ENCODE measurements at regions not wholly inside any gene's neighbourhood (a gene's known extent, or its start where the extent isn't known, plus 50 kb on each side); places are given as distances from the start of the nearest gene placed in this dataset.

DNA sequence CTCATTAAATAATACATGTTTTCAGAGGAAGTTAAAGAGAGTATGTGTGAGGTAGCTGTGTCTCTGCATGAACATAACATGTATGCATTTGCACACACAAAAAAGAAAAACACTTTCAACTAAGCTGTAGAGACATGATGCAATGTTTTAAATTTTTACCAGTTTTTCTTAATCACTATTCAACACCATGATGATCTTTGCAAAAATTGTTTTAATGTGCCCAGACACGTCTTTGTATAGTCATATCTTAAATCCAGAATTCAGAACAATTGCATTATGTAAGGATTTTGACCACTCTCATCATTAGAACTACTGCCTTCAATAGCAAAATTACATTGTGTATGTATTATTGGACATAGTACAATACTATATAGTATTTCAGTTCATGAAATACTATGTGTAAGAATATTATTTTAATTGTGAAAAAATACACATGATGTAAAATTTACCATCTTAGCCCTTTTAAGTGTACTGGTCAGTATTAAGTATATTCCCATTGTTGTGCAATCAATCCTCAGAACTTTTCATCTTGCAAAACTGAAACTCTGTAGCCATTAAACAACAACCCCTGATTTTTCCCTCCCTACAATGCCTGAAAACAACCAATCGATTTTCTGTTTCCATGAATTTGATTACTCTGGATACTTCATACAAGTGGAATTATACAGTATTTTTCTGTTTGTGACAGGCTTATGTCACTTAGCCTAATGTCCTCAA, 104.5 kb upstream of the ACVR2A start:
- no peaks in the 10 kb centered on the region for H3K27me3 ChIP-seq (ENCODE audit: insufficient read depth)
- no peak overlapping the region for H3K27ac ChIP-seq (ENCODE audit: low read depth)
- H4K20me1 ChIP-seq (replicated peaks; ENCODE audit: insufficient read depth), result no peaks in the 10 kb centered on the region
- no peak overlapping the region for H3K4me2 ChIP-seq
- H3K9me3 Mint-ChIP-seq, result peaks cover 7% of the 10 kb centered on the region; the same call in 2 of the 3 replicates
- no peak overlapping the region for H3K4me3 Mint-ChIP-seq
- no peaks in the 10 kb centered on the region for H3K4me1 ChIP-seq (ENCODE audit: insufficient read depth)
- no peak overlapping the region for H3K4me3 ChIP-seq
- TF ChIP-seq, protein P1, sequence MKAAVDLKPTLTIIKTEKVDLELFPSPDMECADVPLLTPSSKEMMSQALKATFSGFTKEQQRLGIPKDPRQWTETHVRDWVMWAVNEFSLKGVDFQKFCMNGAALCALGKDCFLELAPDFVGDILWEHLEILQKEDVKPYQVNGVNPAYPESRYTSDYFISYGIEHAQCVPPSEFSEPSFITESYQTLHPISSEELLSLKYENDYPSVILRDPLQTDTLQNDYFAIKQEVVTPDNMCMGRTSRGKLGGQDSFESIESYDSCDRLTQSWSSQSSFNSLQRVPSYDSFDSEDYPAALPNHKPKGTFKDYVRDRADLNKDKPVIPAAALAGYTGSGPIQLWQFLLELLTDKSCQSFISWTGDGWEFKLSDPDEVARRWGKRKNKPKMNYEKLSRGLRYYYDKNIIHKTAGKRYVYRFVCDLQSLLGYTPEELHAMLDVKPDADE (IDR thresholded peaks at IDR 0.05), result no peak
- TF ChIP-seq, protein P2, sequence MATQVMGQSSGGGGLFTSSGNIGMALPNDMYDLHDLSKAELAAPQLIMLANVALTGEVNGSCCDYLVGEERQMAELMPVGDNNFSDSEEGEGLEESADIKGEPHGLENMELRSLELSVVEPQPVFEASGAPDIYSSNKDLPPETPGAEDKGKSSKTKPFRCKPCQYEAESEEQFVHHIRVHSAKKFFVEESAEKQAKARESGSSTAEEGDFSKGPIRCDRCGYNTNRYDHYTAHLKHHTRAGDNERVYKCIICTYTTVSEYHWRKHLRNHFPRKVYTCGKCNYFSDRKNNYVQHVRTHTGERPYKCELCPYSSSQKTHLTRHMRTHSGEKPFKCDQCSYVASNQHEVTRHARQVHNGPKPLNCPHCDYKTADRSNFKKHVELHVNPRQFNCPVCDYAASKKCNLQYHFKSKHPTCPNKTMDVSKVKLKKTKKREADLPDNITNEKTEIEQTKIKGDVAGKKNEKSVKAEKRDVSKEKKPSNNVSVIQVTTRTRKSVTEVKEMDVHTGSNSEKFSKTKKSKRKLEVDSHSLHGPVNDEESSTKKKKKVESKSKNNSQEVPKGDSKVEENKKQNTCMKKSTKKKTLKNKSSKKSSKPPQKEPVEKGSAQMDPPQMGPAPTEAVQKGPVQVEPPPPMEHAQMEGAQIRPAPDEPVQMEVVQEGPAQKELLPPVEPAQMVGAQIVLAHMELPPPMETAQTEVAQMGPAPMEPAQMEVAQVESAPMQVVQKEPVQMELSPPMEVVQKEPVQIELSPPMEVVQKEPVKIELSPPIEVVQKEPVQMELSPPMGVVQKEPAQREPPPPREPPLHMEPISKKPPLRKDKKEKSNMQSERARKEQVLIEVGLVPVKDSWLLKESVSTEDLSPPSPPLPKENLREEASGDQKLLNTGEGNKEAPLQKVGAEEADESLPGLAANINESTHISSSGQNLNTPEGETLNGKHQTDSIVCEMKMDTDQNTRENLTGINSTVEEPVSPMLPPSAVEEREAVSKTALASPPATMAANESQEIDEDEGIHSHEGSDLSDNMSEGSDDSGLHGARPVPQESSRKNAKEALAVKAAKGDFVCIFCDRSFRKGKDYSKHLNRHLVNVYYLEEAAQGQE (IDR thresholded peaks at IDR 0.05; ENCODE audit: unreplicated experiment), result no peak
- TF ChIP-seq, protein P3, sequence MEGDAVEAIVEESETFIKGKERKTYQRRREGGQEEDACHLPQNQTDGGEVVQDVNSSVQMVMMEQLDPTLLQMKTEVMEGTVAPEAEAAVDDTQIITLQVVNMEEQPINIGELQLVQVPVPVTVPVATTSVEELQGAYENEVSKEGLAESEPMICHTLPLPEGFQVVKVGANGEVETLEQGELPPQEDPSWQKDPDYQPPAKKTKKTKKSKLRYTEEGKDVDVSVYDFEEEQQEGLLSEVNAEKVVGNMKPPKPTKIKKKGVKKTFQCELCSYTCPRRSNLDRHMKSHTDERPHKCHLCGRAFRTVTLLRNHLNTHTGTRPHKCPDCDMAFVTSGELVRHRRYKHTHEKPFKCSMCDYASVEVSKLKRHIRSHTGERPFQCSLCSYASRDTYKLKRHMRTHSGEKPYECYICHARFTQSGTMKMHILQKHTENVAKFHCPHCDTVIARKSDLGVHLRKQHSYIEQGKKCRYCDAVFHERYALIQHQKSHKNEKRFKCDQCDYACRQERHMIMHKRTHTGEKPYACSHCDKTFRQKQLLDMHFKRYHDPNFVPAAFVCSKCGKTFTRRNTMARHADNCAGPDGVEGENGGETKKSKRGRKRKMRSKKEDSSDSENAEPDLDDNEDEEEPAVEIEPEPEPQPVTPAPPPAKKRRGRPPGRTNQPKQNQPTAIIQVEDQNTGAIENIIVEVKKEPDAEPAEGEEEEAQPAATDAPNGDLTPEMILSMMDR (conservative IDR thresholded peaks at IDR 0.05; ENCODE audit: low read depth in 2 of 2), result no peak
- TF ChIP-seq POLR2AphosphoS5 (IDR thresholded peaks at IDR 0.05; ENCODE audit: low read depth), result no peak
- no peak for TF ChIP-seq STAT1 (IDR thresholded peaks at IDR 0.05; ENCODE audit: unreplicated experiment)
- TF ChIP-seq ZNF114 (CRISPR knock-in tag; IDR thresholded peaks at IDR 0.05), result no peak
- no peaks in the 10 kb centered on the region for H3K36me3 Mint-ChIP-seq (ENCODE audit: low read depth)
- no peak overlapping the region for H2AFZ ChIP-seq
- H3F3A ChIP-seq (replicated peaks; ENCODE audit: low read depth), result no peaks in the 10 kb centered on the region
- H3K27me3 Mint-ChIP-seq (ENCODE audit: insufficient read depth, low read depth, poor library complexity), result peaks cover 3% of the 10 kb centered on the region
- H3K27ac Mint-ChIP-seq, result no peak overlapping the region
- no peaks in the 10 kb centered on the region for H3K36me3 ChIP-seq (ENCODE audit: insufficient read depth)
- 0 out of 2 replicates have a peak, but pooled peaks cover 4% of the 10 kb centered on the region for H3K9me2 ChIP-seq (ENCODE audit: insufficient read depth)
- peaks cover 9% of the 10 kb centered on the region for H3K4me1 Mint-ChIP-seq
- DNase-seq (ENCODE audit: low spot score), result no peak
- no peak for ATAC-seq
- no peaks in the 10 kb centered on the region for H3K79me2 ChIP-seq (replicated peaks; ENCODE audit: insufficient read depth)

DNA sequence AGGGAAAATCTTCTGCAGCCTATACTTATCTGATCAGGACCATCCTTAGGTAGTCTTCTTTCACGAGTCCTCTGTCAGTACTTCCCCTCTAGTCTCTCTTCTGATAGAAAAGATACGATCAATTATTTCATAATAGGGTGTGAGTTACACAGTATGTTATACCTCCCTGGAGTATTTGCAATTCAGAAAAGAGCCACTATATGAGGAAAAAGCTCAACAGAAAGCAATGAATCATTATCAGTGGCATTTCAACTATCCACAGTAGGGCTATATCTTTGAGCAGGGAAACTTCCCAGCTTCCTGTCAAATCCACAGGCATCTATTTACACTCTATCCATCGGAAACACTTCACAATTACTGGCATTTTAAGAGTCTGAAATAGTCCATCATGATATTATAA, 105.3 kb upstream of the ACVR2A start:
- Histone ChIP-seq H3K4me1 (ENCODE audit: insufficient read depth) (no peaks in the 10 kb centered on the region), H3K36me3 (ENCODE audit: insufficient read depth) (no peaks in the 10 kb centered on the region), H3K4me2 (no peak overlapping the region), H3K4me3 (no peak overlapping the region), H3K79me2 (replicated peaks; ENCODE audit: insufficient read depth) (no peaks in the 10 kb centered on the region), H3F3A (replicated peaks; ENCODE audit: low read depth) (no peaks in the 10 kb centered on the region), H3K27me3 (ENCODE audit: insufficient read depth) (no peaks in the 10 kb centered on the region), H3K9me2 (ENCODE audit: insufficient read depth) (0 out of 2 replicates have a peak, but pooled peaks cover 4% of the 10 kb centered on the region), H2AFZ (no peak overlapping the region), H4K20me1 (replicated peaks; ENCODE audit: insufficient read depth) (no peaks in the 10 kb centered on the region), H3K27ac (ENCODE audit: low read depth) (no peak overlapping the region)
- Mint-ChIP-seq H3K27ac (no peak overlapping the region), H3K36me3 (ENCODE audit: low read depth) (no peaks in the 10 kb centered on the region), H3K4me1 (peaks cover 9% of the 10 kb centered on the region), H3K4me3 (no peak overlapping the region), H3K9me3 (peaks cover 4% of the 10 kb centered on the region; the same call in 2 of the 3 replicates), H3K27me3 (ENCODE audit: insufficient read depth, low read depth, poor library complexity) (peaks cover 3% of the 10 kb centered on the region)
- TF ChIP-seq NANOG (IDR thresholded peaks at IDR 0.05; ENCODE audit: borderline replicate concordance), result no peak
- ATAC-seq, result no peak
- no peak for DNase-seq (ENCODE audit: low spot score)

Measured in GM23338 (cell line).